GM19372 (cell line): ENCODE measurements at regions not wholly inside any gene's neighbourhood (a gene's known extent, or its start where the extent isn't known, plus 50 kb on each side); places are given as distances from the start of the nearest gene placed in this dataset.
"Not testable (repeated sequence)": the region's sequence is repeated elsewhere in the genome, so short reads cannot be mapped to it uniquely, and the experiment has no call there.

Experiments
- ATAC-seq: cut with Tn5 transposase; IDR thresholded peaks from one replicate; pipeline ENCODE4 v1.9.1; 2021; ENCODE audit warnings: mild to moderate bottlenecking, low read depth, moderate library complexity; ENCODE audit not compliant: unreplicated experiment

DNA sequence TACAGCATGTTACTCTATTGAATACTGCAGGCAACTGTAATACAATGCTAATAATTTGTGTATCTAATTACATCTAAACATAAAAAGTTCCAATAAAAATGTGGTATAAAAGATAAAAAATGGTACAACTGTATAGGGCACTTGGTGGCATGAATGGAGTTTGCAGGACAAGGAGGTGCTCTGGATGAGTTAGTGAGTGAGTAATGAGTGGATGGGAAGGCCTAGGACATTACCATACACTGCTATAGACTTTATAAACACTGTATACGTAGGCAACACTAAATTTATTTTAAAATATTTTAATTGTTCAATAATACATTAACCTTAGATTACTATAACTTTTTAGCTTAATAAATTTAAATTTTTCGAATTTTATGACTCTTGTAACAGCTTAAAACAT is 579.6 kb upstream of the MAN1A1 start:
- no peak for ATAC-seq

GRCh38 chr6:119924888-119925287 is 575.3 kb upstream of the MAN1A1 start:
- not testable (repeated sequence) for ATAC-seq

DNA sequence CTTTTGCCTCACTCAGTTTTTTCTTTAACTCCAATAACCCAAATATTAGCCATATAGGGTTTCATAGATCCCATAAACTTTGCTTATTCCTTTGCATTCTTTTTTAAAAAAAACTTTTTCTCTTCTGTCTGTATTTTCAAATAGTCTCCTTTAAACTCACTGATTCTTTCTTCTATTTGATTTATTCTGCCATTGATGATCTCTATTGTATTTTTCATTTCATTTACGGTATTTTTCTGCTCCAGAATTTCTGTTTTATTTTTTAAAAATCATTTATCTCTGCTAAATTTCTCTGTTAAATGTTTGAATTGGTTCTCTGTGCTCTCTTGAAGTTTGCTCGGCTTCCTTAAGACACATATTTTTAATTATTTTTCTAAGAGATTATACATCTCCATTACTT is 573.3 kb upstream of the MAN1A1 start:
- ATAC-seq = no peak

GRCh38 chr6:119921491-119922010 is 572.0 kb upstream of the MAN1A1 start:
- ATAC-seq = no peak

DNA sequence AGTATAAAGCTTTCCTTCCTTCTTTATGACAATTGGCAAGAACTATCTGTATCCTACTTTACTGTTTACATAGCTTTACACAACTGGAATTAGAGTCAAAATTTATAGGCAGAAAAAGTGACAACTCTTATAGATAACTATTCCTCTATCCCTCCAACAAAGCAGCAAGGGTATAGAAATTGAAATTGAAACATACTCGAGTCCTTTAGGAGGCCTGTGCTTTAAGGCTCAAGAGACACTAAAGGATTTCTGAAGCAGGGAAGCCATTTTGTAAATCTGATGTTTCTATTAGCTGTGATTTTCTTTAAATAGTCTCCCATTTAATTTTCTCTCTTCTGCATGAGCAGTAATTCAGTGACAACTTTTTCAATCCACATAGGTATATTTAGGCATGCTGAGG is 567.6 kb upstream of the MAN1A1 start:
- ATAC-seq = no peak

- ATAC-seq = no peak
These were observed 566.4 kb upstream of the MAN1A1 start for GRCh38 chr6:119915971-119916370.

DNA sequence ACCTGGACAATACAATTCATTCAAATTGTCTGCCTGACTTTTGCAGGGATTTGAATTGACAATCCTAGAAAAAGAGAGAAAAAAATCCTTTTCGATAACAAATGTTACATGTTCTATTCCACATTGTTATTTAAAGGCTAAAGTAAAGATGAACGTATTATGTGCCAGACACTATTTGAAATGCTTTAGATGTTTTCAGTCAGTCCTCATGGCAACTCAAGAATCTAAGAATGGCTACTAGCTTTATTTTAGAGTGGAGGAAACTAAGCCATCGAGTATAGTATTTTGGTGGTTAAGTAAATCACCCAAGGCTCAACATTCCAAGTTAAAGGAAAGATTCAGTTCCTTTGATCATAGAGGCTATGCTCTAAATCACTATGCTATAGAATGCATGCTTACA is 558.6 kb upstream of the MAN1A1 start:
- ATAC-seq = no peak

GRCh38 chr6:119902681-119903080 is 553.1 kb upstream of the MAN1A1 start:
- no peak for ATAC-seq

GRCh38 chr6:119896806-119897205 is 547.2 kb upstream of the MAN1A1 start:
- no peak for ATAC-seq

- no peak for ATAC-seq
These were observed 546.1 kb upstream of the MAN1A1 start for GRCh38 chr6:119895626-119896025.

- no peak for ATAC-seq
These were observed 545.2 kb upstream of the MAN1A1 start for GRCh38 chr6:119894811-119895210.

DNA sequence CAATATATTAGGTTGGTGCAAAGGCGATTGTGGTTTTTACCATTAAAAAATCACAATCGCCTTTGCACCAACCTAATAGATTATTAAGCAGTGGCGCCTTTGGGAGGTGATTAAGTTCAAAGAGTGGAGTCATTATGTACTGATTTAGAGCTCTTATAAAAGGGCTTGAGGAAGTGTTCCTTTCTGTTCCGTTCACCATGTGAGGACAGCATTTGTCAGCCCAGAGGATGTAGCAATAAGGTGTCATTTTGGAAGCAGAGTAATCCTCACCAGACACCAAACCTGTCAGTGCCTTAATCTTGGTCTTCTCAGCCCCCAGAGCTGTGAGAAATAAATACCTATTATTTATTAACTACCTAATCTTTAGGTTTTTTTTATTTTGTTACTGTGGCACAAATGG is 542.1 kb upstream of the MAN1A1 start:
- ATAC-seq = no peak

- ATAC-seq = no peak
These were observed 541.6 kb upstream of the MAN1A1 start for GRCh38 chr6:119891206-119891605.

GRCh38 chr6:119890470-119890869 is 540.9 kb upstream of the MAN1A1 start:
- ATAC-seq = no peak

DNA sequence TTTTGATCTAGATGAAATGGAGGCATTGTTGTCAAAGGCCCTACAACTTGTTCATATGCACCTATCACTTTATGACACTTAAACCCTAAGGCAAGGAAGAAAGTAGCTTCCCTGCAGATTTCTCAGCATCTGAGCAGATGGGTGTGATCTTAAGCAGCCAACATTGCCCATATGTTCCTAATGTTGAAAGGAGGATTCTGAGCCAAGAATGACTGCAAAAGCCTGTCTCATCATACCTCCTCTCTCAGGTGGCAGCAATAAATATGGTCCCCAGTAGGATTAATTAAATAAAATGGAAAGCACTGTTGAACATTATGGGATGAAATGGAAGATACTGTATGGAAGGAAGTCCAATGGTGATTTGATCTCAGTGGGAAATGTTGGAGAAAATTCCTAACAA is 538.1 kb upstream of the MAN1A1 start:
- ATAC-seq = no peak

- ATAC-seq = no peak
These were observed 531.9 kb upstream of the MAN1A1 start for GRCh38 chr6:119881416-119881815.

DNA sequence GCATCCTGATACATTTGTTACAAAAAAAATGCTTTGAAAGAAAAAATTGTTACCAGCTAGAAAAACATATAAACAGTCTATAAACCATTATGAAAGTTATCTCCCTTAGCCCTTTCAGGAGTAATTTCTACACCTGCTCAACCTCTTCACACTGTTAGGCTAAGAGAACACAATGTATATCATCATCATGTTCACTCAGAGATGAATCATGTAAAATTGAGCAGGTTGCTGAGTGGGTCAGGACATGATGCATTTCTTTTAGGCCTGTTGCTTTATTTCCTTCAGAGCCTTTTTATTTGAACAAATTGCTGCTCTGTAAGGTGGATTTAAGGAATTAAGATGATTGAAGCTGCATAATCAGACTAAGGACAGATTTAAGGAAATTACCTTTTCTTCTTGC is 531.3 kb upstream of the MAN1A1 start:
- no peak for ATAC-seq

GRCh38 chr6:119879731-119880130 is 530.2 kb upstream of the MAN1A1 start:
- ATAC-seq = no peak

DNA sequence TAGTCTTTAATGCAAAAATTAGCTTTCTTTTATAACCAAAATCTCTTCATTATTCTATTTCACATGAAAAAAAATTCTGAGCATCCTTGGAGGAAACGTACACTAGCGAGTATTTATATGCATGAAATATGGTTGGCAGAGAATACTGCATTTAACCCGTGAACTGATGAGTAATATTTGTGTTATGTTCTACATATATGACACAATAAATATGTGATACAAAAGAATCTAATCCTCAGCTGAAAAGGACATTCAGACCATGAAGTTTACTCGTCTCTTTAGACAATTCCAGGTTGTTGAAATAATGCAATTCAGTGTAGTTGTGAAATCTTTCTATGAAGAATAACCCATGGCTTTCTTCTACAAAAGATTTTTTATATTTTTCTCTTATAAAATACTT is 524.8 kb upstream of the MAN1A1 start:
- no peak for ATAC-seq

DNA sequence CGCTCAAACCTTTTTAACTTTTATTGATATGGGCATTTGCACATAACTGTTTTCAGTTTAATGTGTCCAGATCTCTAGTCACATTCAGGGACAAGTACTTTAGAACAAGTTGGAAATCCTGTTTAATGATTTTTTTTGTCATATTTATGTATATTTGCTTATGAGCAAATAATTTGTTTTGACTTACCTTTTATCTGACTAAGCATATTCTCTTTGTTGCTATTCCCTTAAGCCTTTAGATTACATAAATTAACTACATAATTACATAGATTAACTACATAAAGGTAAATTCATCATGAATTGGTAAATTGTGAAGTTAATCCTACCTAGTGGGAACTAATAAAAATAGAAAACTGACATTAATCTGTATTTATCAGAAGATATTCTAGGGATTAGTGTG is 523.5 kb upstream of the MAN1A1 start:
- no peak for ATAC-seq

DNA sequence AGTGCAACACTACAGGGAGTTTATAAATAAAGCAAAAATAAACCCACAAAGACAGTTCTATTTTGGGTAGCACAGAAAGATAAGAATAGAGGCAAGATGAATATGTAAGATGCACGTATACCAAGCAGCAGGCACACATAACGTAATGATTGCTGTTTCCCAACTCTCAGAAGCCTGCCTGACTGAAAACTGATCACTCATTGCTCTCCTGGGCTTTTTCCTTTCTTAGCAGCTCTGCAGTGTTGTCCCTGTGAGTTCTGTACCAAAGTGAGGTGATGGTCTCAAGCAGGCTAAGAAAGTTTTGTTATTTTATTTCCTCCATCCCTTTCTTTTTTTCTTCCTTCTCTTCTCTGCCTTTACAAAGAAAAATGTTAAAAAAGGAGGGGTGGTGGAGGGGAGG is 522.0 kb upstream of the MAN1A1 start:
- ATAC-seq = no peak

GRCh38 chr6:119865466-119866350 is 516.1 kb upstream of the MAN1A1 start:
- ATAC-seq = no peak
